Lung (tissue), 11 donors: ENCODE measurements at regions not wholly inside any gene's neighbourhood (a gene's known extent, or its start where the extent isn't known, plus 50 kb on each side); places are given as distances from the start of the nearest gene placed in this dataset.

Experiments used
- ATAC-seq: fragments of 200-7000 bp; cut with Tn5 transposase; one replicate; pipeline ENCODE4 v1.9.1; 2020; ENCODE audit warnings: moderate number of reproducible peaks; ENCODE audit not compliant: insufficient read depth, low FRiP score
- DNase-seq, 3 donors: peaks; one replicate each; pipeline ENCODE4 v3.0.0-alpha.2; 2013 to 2017
- H3K27ac ChIP-seq, 2 donors: one replicate each; pipeline ENCODE4 v1.5.1; 2013; ENCODE audit warnings: mild to moderate bottlenecking in 2 of 2, moderate library complexity in 2 of 2, control low read depth in 1 of 2, inconsistent platforms in 1 of 2, low read depth in 1 of 2, low read length in 1 of 2
- H3K27me3 ChIP-seq, 3 donors: one replicate each; pipeline ENCODE4 v1.5.1; 2013; ENCODE audit warnings: low read length in 2 of 3; ENCODE audit not compliant: control insufficient read depth in 3 of 3, insufficient read depth in 3 of 3
- H3K36me3 ChIP-seq, 4 donors: one replicate each; pipeline ENCODE4 v1.5.1; 2013; ENCODE audit warnings: low read length in 4 of 4, mild to moderate bottlenecking in 1 of 4, moderate library complexity in 1 of 4; ENCODE audit not compliant: control insufficient read depth in 4 of 4, insufficient read depth in 4 of 4
- H3K4me1 ChIP-seq, 5 donors: one replicate each; pipeline ENCODE4 v1.5.1; 2013; ENCODE audit warnings: low read length in 5 of 5, mild to moderate bottlenecking in 2 of 5, moderate library complexity in 1 of 5; ENCODE audit not compliant: control insufficient read depth in 5 of 5, insufficient read depth in 5 of 5
- H3K4me3 ChIP-seq: one replicate; pipeline ENCODE4 v1.5.1; 2013; ENCODE audit warnings: mild to moderate bottlenecking, control low read depth, moderate library complexity
- H3K9ac ChIP-seq, 2 donors: one replicate each; pipeline ENCODE4 v1.5.1; 2013; ENCODE audit warnings: low read length in 2 of 2, control low read depth in 1 of 2; ENCODE audit not compliant: insufficient read depth in 1 of 2
- H3K9me3 ChIP-seq, 4 donors: one replicate each; pipeline ENCODE4 v1.5.1; 2013; ENCODE audit warnings: low read length in 3 of 4, mild to moderate bottlenecking in 1 of 4, moderate library complexity in 1 of 4; ENCODE audit not compliant: control insufficient read depth in 4 of 4, insufficient read depth in 3 of 4
- WGBS, 2 donors: extraction: QIAGEN DNeasy Blood & Tissue Kit; methylation state at CpG; one replicate each; pipeline ENCODE4 v1.1.7; 2013; 5-methylcytosine and 5-hydroxymethylcytosine counted together
- TF ChIP-seq, protein P1 (sequence below): IDR thresholded peaks from 2 replicates; pipeline ENCODE4 v1.5.1; 2012; ENCODE audit warnings: mild to moderate bottlenecking; ENCODE audit errors: control extremely low read depth, extremely low read depth
- donor health status: control.
- donor health status: control.
- donor health status: Bipolar disorder and iron deficiency.
- donor health status: healthy.
- donor health status: DM: yes; HTN: yes; CAD: no.

GRCh38 chr12:18153826-18154225, 63.8 kb upstream of the RERGL start:
- TF ChIP-seq, protein P1, sequence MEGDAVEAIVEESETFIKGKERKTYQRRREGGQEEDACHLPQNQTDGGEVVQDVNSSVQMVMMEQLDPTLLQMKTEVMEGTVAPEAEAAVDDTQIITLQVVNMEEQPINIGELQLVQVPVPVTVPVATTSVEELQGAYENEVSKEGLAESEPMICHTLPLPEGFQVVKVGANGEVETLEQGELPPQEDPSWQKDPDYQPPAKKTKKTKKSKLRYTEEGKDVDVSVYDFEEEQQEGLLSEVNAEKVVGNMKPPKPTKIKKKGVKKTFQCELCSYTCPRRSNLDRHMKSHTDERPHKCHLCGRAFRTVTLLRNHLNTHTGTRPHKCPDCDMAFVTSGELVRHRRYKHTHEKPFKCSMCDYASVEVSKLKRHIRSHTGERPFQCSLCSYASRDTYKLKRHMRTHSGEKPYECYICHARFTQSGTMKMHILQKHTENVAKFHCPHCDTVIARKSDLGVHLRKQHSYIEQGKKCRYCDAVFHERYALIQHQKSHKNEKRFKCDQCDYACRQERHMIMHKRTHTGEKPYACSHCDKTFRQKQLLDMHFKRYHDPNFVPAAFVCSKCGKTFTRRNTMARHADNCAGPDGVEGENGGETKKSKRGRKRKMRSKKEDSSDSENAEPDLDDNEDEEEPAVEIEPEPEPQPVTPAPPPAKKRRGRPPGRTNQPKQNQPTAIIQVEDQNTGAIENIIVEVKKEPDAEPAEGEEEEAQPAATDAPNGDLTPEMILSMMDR = no peak
- H3K27ac ChIP-seq = no peak overlapping the region
- peaks cover 0 to 7% (median 0%) of the 10 kb centered on the region in 4 donors for H3K9me3 ChIP-seq
- H3K9ac ChIP-seq = no peak overlapping the region
- ATAC-seq (no peak), DNase-seq (no peak)
- H3K4me3 ChIP-seq = no peak overlapping the region
- H3K4me1 ChIP-seq = no peaks in the 10 kb centered on the region
- no peaks in the 10 kb centered on the region for H3K27me3 ChIP-seq
- no peaks in the 10 kb centered on the region for H3K36me3 ChIP-seq
- 62 to 77% methylated on average over 2 of the region's 2 CpGs for WGBS, 2 donors

- Histone ChIP-seq H3K9ac (no peak overlapping the region), H3K4me1 (peaks cover 0 to 9% (median 0%) of the 10 kb centered on the region in 5 donors), H3K4me3 (no peak overlapping the region), H3K36me3 (no peaks in the 10 kb centered on the region), H3K27me3 (no peaks in the 10 kb centered on the region), H3K9me3 (no peaks in the 10 kb centered on the region), H3K27ac (no peak overlapping the region)
- 59 to 71% methylated on average over 1 of the region's 1 CpG for WGBS, 2 donors
- DNase-seq (no peak), ATAC-seq (no peak)
- TF ChIP-seq, protein P1 = no peak
Measured at GRCh38 chr12:18151036-18151435, 61.0 kb upstream of the RERGL start.

DNA sequence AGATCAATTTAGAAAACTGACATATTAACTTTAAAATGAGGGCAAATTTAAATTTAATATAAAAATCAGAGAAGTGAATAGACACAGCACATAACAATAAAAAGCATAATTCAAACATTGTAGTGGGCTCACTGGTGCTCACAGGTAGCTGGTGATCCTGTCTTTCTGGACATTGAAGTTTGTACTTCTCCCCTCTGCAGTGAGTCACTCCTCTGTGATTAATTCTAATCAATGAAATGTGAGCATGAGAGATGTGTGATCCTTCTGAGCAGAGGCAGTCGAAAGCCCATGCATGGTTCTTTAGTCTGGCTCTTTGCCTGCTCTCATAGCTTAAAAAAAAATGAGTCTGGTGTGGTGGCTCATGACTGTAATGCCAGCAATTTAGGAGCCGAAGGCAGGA, 59.0 kb upstream of the RERGL start:
- TF ChIP-seq, protein P1 = no peak
- Histone ChIP-seq H3K27ac (no peak overlapping the region), H3K27me3 (no peaks in the 10 kb centered on the region), H3K9ac (no peak overlapping the region), H3K4me1 (peaks cover 0 to 13% (median 0%) of the 10 kb centered on the region in 5 donors), H3K36me3 (no peaks in the 10 kb centered on the region), H3K4me3 (no peak overlapping the region), H3K9me3 (no peaks in the 10 kb centered on the region)
- WGBS, 2 donors = 72 to 83% methylated on average over 2 of the region's 2 CpGs
- DNase-seq (no peak), ATAC-seq (no peak)

- DNase-seq (peak in 2 of 3 donors; percentile 71), ATAC-seq (peak; percentile 34)
- no peaks in the 10 kb centered on the region for H3K36me3 ChIP-seq
- no peaks in the 10 kb centered on the region for H3K9me3 ChIP-seq
- no peak overlapping the region for H3K27ac ChIP-seq
- H3K4me3 ChIP-seq = no peak overlapping the region
- H3K27me3 ChIP-seq = no peaks in the 10 kb centered on the region
- peaks cover 0 to 15% (median 0%) of the 10 kb centered on the region in 5 donors for H3K4me1 ChIP-seq
- WGBS, 2 donors = 8 to 9% methylated on average over 3 of the region's 3 CpGs
- TF ChIP-seq, protein P1 = no peak
- no peak overlapping the region for H3K9ac ChIP-seq
Measured at GRCh38 chr12:18146363-18146762, 56.4 kb upstream of the RERGL start.
